ENCODE measurements at regions not wholly inside any gene's neighbourhood (a gene's known extent, or its start where the extent isn't known, plus 50 kb on each side); places are given as distances from the start of the nearest gene placed in this dataset.

DNA sequence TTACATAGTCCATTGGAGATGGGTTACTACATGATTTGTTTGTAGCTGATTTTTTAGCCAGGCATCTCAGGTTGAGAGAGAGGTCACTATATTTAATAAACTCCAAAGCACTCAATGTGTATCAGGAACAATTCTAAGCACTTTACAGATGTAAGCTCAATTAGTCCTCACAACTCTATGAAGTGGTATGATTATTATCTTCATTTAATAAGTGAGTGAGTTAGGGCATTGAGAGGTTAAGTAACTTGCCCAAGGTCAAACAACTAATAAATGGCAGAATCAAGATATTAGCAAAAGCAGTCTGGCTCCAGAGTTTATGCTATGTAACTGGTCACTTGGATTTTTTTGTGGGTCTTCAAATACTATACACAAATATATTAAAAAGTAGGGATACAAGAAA lies 56.3 kb upstream of the ABI3BP start:
- TF ChIP-seq, protein P1, sequence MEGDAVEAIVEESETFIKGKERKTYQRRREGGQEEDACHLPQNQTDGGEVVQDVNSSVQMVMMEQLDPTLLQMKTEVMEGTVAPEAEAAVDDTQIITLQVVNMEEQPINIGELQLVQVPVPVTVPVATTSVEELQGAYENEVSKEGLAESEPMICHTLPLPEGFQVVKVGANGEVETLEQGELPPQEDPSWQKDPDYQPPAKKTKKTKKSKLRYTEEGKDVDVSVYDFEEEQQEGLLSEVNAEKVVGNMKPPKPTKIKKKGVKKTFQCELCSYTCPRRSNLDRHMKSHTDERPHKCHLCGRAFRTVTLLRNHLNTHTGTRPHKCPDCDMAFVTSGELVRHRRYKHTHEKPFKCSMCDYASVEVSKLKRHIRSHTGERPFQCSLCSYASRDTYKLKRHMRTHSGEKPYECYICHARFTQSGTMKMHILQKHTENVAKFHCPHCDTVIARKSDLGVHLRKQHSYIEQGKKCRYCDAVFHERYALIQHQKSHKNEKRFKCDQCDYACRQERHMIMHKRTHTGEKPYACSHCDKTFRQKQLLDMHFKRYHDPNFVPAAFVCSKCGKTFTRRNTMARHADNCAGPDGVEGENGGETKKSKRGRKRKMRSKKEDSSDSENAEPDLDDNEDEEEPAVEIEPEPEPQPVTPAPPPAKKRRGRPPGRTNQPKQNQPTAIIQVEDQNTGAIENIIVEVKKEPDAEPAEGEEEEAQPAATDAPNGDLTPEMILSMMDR (IDR thresholded peaks at IDR 0.05; ENCODE audit: low read depth, low read length), result no peak
- no peak overlapping the region for H3K4me3 ChIP-seq (replicated peaks in 1 of 2; ENCODE audit: low read depth in 2 of 2, low read length in 2 of 2)
- no peak for DNase-seq (ENCODE audit: low read depth in 2 of 2)

DNA sequence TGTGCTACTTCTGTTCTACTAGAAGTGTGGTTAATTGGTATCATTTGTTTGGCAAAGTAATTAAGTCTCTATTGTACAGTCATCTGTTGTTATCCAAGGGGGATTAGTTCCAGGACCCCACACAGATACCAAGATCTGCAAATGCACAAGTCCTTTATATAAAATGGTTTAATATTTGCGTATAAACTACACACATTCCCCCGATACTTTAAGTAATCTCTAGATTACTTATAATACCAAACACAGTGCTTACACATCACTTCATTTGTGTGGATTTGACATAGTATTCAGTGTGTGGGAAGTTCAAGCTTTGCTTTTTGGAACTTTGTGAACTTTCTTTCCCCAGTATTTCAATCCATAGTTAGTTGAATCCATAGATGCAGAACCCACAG lies 50.5 kb upstream of the ABI3BP start:
- DNase-seq (ENCODE audit: low read depth in 2 of 2), result no peak
- TF ChIP-seq, protein P1 (IDR thresholded peaks at IDR 0.05; ENCODE audit: low read depth, low read length), result no peak
- H3K4me3 ChIP-seq (replicated peaks in 1 of 2; ENCODE audit: low read depth in 2 of 2, low read length in 2 of 2), result no peak overlapping the region

GRCh38 chr3:101042996-101043686 lies 49.9 kb upstream of the ABI3BP start:
- TF ChIP-seq, protein P1 (IDR thresholded peaks at IDR 0.05; ENCODE audit: low read depth, low read length), result no peak
- peak; percentile 25 to 73 for DNase-seq (ENCODE audit: low read depth in 2 of 2)

More at GRCh38 chr3:101042996-101043686, 49.9 kb upstream of the ABI3BP start:
- H3K4me3 ChIP-seq (replicated peaks in 1 of 2; ENCODE audit: low read depth in 2 of 2, low read length in 2 of 2), result no peak overlapping the region

Measured in cardiac fibroblast (primary cell).